ENCODE measurements at regions not wholly inside any gene's neighbourhood (a gene's known extent, or its start where the extent isn't known, plus 50 kb on each side); places are given as distances from the start of the nearest gene placed in this dataset.
"Not testable (repeated sequence)": the region's sequence is repeated elsewhere in the genome, so short reads cannot be mapped to it uniquely, and the experiment has no call there.

- TF ChIP-seq CTCF (IDR thresholded peaks at IDR 0.05; ENCODE audit: borderline replicate concordance, insufficient read depth, low read depth, low read length) = no peak
These were observed 128.2 kb upstream of the TWIST2 start for GRCh38 chr2:238719641-238720040.

GRCh38 chr2:238720232-238720672 lies 127.6 kb upstream of the TWIST2 start:
- peak; percentile 63 for TF ChIP-seq CTCF (IDR thresholded peaks at IDR 0.05; ENCODE audit: borderline replicate concordance, insufficient read depth, low read depth, low read length)
- H3K4me3 ChIP-seq (ENCODE audit: low read depth, low read length) = no peak overlapping the region

More at GRCh38 chr2:238719641-238720040, 128.2 kb upstream of the TWIST2 start:
- H3K4me3 ChIP-seq (ENCODE audit: low read depth, low read length) = no peak overlapping the region

GRCh38 chr2:238722181-238722580 lies 125.7 kb upstream of the TWIST2 start:
- TF ChIP-seq CTCF (IDR thresholded peaks at IDR 0.05; ENCODE audit: borderline replicate concordance, insufficient read depth, low read depth, low read length) = no peak
- H3K4me3 ChIP-seq (ENCODE audit: low read depth, low read length) = no peak overlapping the region

- TF ChIP-seq CTCF (IDR thresholded peaks at IDR 0.05; ENCODE audit: borderline replicate concordance, insufficient read depth, low read depth, low read length) = no peak
- H3K4me3 ChIP-seq (ENCODE audit: low read depth, low read length) = no peak overlapping the region
These were observed 125.0 kb upstream of the TWIST2 start for GRCh38 chr2:238722883-238723282.

GRCh38 chr2:238723740-238724320 lies 124.1 kb upstream of the TWIST2 start:
- not testable (repeated sequence) for H3K4me3 ChIP-seq (ENCODE audit: low read depth, low read length)

GRCh38 chr2:238724728-238725127 lies 123.2 kb upstream of the TWIST2 start:
- H3K4me3 ChIP-seq (ENCODE audit: low read depth, low read length) = no peak overlapping the region
- TF ChIP-seq CTCF (IDR thresholded peaks at IDR 0.05; ENCODE audit: borderline replicate concordance, insufficient read depth, low read depth, low read length) = no peak

- no peak overlapping the region for H3K4me3 ChIP-seq (ENCODE audit: low read depth, low read length)
- no peak for TF ChIP-seq CTCF (IDR thresholded peaks at IDR 0.05; ENCODE audit: borderline replicate concordance, insufficient read depth, low read depth, low read length)
These were observed 122.6 kb upstream of the TWIST2 start for GRCh38 chr2:238725298-238725697.

Data from GM12875 (cell line).